Liver (tissue), 7 donors: ENCODE measurements at regions not wholly inside any gene's neighbourhood (a gene's known extent, or its start where the extent isn't known, plus 50 kb on each side); places are given as distances from the start of the nearest gene placed in this dataset.

Experiments used
- DNase-seq: peaks from one replicate; pipeline ENCODE4 v3.0.0-alpha.2; 2017; ENCODE audit warnings: low spot score
- H3K27ac ChIP-seq, 2 donors: one replicate each; pipeline ENCODE4 v1.7.0; 2013; ENCODE audit warnings: inconsistent platforms in 2 of 2, low read length in 2 of 2, control low read depth in 1 of 2, low read depth in 1 of 2, mild to moderate bottlenecking in 1 of 2
- H3K27me3 ChIP-seq, 4 donors: one replicate each; pipeline versions ENCODE4 v1.6.1 to v1.7.0; 2013; ENCODE audit warnings: low read length in 3 of 4, inconsistent platforms in 1 of 4, mild to moderate bottlenecking in 1 of 4, moderate library complexity in 1 of 4; ENCODE audit not compliant: control insufficient read depth in 4 of 4, insufficient read depth in 4 of 4
- H3K36me3 ChIP-seq, 4 donors: one replicate each; pipeline versions ENCODE4 v1.6.1 to v1.7.0; 2013; ENCODE audit warnings: low read length in 3 of 4, mild to moderate bottlenecking in 3 of 4, low read depth in 1 of 4, moderate library complexity in 1 of 4; ENCODE audit not compliant: control insufficient read depth in 4 of 4, insufficient read depth in 3 of 4
- H3K4me1 ChIP-seq, 4 donors: one replicate each; pipeline versions ENCODE4 v1.6.1 to v1.7.0; 2013; ENCODE audit warnings: low read length in 3 of 4, mild to moderate bottlenecking in 3 of 4, moderate library complexity in 1 of 4; ENCODE audit not compliant: control insufficient read depth in 4 of 4, insufficient read depth in 4 of 4
- H3K4me3 ChIP-seq, 3 donors: one replicate each; pipeline versions ENCODE4 v1.6.1 to v1.7.0; 2013; ENCODE audit warnings: low read length in 3 of 3, control low read depth in 1 of 3, low read depth in 1 of 3, mild to moderate bottlenecking in 1 of 3
- H3K9ac ChIP-seq, 2 donors: one replicate each; pipeline ENCODE4 v1.7.0; 2013; ENCODE audit warnings: low read length in 2 of 2, mild to moderate bottlenecking in 2 of 2, moderate library complexity in 2 of 2, control low read depth in 1 of 2, low read depth in 1 of 2
- H3K9me3 ChIP-seq, 4 donors: one replicate each; pipeline versions ENCODE4 v1.6.1 to v1.7.0; 2013; ENCODE audit warnings: low read length in 3 of 4; ENCODE audit not compliant: control insufficient read depth in 4 of 4
- ATF3 ChIP-seq: IDR thresholded peaks from 2 replicates; pipeline ENCODE4 v1.6.1; 2016; ENCODE audit warnings: antibody characterized with exemption
- EGR1 ChIP-seq, 2 donors: IDR thresholded peaks; 2 replicates each; pipeline ENCODE4 v1.6.1; 2016 to 2018; ENCODE audit warnings: antibody characterized with exemption in 2 of 2, low read depth in 2 of 2
- FOXA1 ChIP-seq: IDR thresholded peaks from 2 replicates; pipeline ENCODE4 v1.6.1; 2016; ENCODE audit warnings: antibody characterized with exemption
- FOXA2 ChIP-seq: IDR thresholded peaks from 2 replicates; pipeline ENCODE4 v1.6.1; 2016; ENCODE audit warnings: antibody characterized with exemption
- HNF4A ChIP-seq, 2 donors: conservative IDR thresholded peaks; 2 replicates each; pipeline ENCODE4 v1.6.1; 2016; ENCODE audit warnings: antibody characterized with exemption in 2 of 2, mild to moderate bottlenecking in 2 of 2
- HNF4G ChIP-seq: IDR thresholded peaks from 2 replicates; pipeline ENCODE4 v1.6.1; 2016; ENCODE audit warnings: antibody characterized with exemption
- JUND ChIP-seq, 2 donors: IDR thresholded peaks; 2 replicates each; pipeline ENCODE4 v1.6.1; 2016; ENCODE audit warnings: antibody characterized with exemption in 2 of 2
- MAX ChIP-seq: IDR thresholded peaks from 2 replicates; pipeline ENCODE4 v1.6.1; 2016; ENCODE audit warnings: antibody characterized with exemption
- NR2F2 ChIP-seq: IDR thresholded peaks from 2 replicates; pipeline ENCODE4 v1.6.1; 2016; ENCODE audit warnings: antibody characterized with exemption
- RAD21 ChIP-seq, 2 donors: IDR thresholded peaks; 2 replicates each; pipeline ENCODE4 v1.6.1; 2016; ENCODE audit warnings: antibody characterized with exemption in 2 of 2, mild to moderate bottlenecking in 2 of 2
- REST ChIP-seq: IDR thresholded peaks from 2 replicates; pipeline ENCODE4 v1.6.1; 2016; ENCODE audit warnings: antibody characterized with exemption, mild to moderate bottlenecking
- RXRA ChIP-seq, 2 donors: IDR thresholded peaks; 2 replicates each; pipeline ENCODE4 v1.6.1; 2017 to 2018; ENCODE audit warnings: antibody characterized with exemption in 2 of 2, mild to moderate bottlenecking in 1 of 2
- SP1 ChIP-seq: IDR thresholded peaks from 2 replicates; pipeline ENCODE4 v1.6.1; 2018; ENCODE audit warnings: antibody characterized with exemption, mild to moderate bottlenecking
- TAF1 ChIP-seq: conservative IDR thresholded peaks from 2 replicates; pipeline ENCODE4 v1.6.1; 2016; ENCODE audit warnings: antibody characterized with exemption, mild to moderate bottlenecking
- YY1 ChIP-seq: IDR thresholded peaks from 2 replicates; pipeline ENCODE4 v1.6.1; 2016; ENCODE audit warnings: antibody characterized with exemption, mild to moderate bottlenecking
- ZBTB33 ChIP-seq: IDR thresholded peaks from 2 replicates; pipeline ENCODE4 v1.6.1; 2016; ENCODE audit warnings: antibody characterized with exemption
- WGBS: extraction: QIAGEN DNeasy Blood & Tissue Kit; methylation state at CpG from one replicate; pipeline ENCODE4 v1.1.7; 2013; 5-methylcytosine and 5-hydroxymethylcytosine counted together
- donor health status: healthy.
- donor health status: healthy.
- donor health status: healthy.
- donor health status: healthy.

GRCh38 chr10:58041901-58042300, 225.8 kb downstream of the IPMK start (continued):
- no peak for TF ChIP-seq FOXA1
- no peak for TF ChIP-seq TAF1
- no peak for TF ChIP-seq RAD21 (IDR thresholded peaks at IDR 0.05)

GRCh38 chr10:58030208-58030607, 237.5 kb downstream of the IPMK start:
- H3K9me3 ChIP-seq = no peaks in the 10 kb centered on the region
- DNase-seq = no peak
- H3K4me3 ChIP-seq = no peak overlapping the region
- TF ChIP-seq JUND (IDR thresholded peaks at IDR 0.05) (no peak), SP1 (no peak), FOXA2 (no peak), EGR1 (IDR thresholded peaks at IDR 0.05; ENCODE audit: low read depth in 2 of 2) (no peak), NR2F2 (no peak), ATF3 (no peak), HNF4A (conservative IDR thresholded peaks at IDR 0.05) (no peak), MAX (no peak), RXRA (IDR thresholded peaks at IDR 0.05) (no peak), ZBTB33 (no peak), YY1 (no peak), HNF4G (no peak), FOXA1 (no peak), RAD21 (IDR thresholded peaks at IDR 0.05) (no peak), REST (no peak)
- no peaks in the 10 kb centered on the region for H3K27me3 ChIP-seq
- H3K36me3 ChIP-seq = no peaks in the 10 kb centered on the region
- no peaks in the 10 kb centered on the region for H3K4me1 ChIP-seq
- H3K9ac ChIP-seq = no peak overlapping the region
- no peak overlapping the region for H3K27ac ChIP-seq
- 78% methylated on average over 4 of the region's 4 CpGs for WGBS

GRCh38 chr10:58028597-58029366, 238.9 kb downstream of the IPMK start:
- Histone ChIP-seq H3K4me3 (no peak overlapping the region), H3K4me1 (no peaks in the 10 kb centered on the region), H3K9me3 (no peaks in the 10 kb centered on the region), H3K27ac (no peak overlapping the region), H3K36me3 (no peaks in the 10 kb centered on the region), H3K9ac (no peak overlapping the region), H3K27me3 (no peaks in the 10 kb centered on the region)
- TF ChIP-seq HNF4A (conservative IDR thresholded peaks at IDR 0.05) (peak in 1 of 2 donors; percentile 7), TAF1 (no peak)
- DNase-seq = no peak
